Epithelial cell of proximal tubule (primary cell): ENCODE measurements at regions not wholly inside any gene's neighbourhood (a gene's known extent, or its start where the extent isn't known, plus 50 kb on each side); places are given as distances from the start of the nearest gene placed in this dataset.
"Not testable (repeated sequence)": the region's sequence is repeated elsewhere in the genome, so short reads cannot be mapped to it uniquely, and the experiment has no call there.

Experiments
- DNase-seq: peaks from one replicate; pipeline ENCODE4 v3.0.0-alpha.2; 2011; ENCODE audit warnings: low read depth
- H3K4me3 ChIP-seq: 2 replicates; pipeline ENCODE4 v1.5.1; 2011; ENCODE audit warnings: low read depth, mild to moderate bottlenecking, low read length
- TF ChIP-seq, protein P1 (sequence below): conservative IDR thresholded peaks from 2 replicates; pipeline ENCODE4 v1.5.1; 2012; ENCODE audit warnings: low read depth, mild to moderate bottlenecking, low read length

DNA sequence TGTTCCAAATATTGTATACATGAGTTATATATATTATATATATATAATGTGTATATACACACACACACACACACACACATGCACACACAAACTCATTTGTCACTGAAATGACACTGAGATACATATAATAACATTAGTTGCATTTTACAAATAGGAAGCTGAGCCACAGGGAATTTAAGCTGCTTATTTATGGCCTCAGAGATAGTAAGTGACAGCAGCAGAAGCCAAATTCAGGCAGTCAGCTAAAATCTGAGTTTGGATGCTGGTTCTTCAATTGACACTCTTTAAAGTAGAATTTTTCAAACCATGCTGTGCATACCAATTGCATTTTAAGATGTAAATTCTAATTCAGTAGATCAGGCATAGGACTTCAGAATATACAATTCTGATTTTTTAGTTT, 163.3 kb upstream of the CTSO start:
- no peak for DNase-seq
- TF ChIP-seq, protein P1, sequence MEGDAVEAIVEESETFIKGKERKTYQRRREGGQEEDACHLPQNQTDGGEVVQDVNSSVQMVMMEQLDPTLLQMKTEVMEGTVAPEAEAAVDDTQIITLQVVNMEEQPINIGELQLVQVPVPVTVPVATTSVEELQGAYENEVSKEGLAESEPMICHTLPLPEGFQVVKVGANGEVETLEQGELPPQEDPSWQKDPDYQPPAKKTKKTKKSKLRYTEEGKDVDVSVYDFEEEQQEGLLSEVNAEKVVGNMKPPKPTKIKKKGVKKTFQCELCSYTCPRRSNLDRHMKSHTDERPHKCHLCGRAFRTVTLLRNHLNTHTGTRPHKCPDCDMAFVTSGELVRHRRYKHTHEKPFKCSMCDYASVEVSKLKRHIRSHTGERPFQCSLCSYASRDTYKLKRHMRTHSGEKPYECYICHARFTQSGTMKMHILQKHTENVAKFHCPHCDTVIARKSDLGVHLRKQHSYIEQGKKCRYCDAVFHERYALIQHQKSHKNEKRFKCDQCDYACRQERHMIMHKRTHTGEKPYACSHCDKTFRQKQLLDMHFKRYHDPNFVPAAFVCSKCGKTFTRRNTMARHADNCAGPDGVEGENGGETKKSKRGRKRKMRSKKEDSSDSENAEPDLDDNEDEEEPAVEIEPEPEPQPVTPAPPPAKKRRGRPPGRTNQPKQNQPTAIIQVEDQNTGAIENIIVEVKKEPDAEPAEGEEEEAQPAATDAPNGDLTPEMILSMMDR: no peak
- H3K4me3 ChIP-seq: no peak overlapping the region

DNA sequence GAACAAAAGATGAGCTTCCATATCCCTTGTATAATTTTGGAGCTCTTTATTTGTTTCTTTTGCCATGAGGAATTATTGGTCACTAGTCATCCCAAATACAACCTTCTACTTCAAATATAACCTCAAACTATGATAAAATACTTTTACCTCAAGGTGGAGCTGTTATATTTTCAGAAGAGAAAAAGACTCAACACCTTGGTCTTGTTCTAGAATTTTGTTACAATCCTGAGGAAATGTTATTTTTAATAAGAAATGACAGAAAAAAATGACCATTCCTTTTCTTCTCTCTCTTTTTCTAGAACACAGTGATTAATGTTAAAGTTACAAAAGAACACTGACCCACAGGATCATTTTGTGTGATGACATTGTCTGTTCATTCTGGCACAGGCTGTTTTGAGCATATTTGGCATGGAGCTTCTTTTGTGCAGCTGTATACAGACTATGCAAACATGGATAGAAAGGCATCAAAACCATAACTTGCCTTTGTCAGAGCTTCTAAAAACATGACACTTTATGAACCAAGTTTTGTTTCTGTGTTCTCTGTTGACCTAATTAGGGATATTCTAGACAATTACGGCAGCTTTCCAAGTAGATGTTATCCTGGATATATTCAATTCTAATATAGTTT, 159.6 kb upstream of the CTSO start:
- DNase-seq: no peak
- TF ChIP-seq, protein P1: no peak
- no peak overlapping the region for H3K4me3 ChIP-seq

DNA sequence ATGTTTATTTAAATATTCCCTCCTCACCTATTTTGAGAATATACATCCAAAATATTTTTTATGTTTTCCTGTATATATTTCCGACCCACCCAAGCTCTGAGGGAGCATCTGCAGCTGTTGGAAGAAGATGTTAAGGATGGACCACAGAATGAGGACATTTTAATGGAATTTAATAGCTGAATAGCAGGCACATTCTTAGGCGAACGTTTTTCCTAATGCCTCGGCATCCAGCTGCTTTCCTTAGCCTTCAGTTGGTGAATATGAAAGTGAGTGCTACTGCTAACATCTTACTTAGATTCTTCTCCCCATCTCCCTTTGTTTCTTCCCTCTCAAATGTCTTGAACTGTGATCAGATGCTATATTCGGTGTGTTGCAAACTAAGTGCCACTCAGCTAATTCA, 158.0 kb upstream of the CTSO start:
- no peak overlapping the region for H3K4me3 ChIP-seq
- TF ChIP-seq, protein P1: no peak
- no peak for DNase-seq

DNA sequence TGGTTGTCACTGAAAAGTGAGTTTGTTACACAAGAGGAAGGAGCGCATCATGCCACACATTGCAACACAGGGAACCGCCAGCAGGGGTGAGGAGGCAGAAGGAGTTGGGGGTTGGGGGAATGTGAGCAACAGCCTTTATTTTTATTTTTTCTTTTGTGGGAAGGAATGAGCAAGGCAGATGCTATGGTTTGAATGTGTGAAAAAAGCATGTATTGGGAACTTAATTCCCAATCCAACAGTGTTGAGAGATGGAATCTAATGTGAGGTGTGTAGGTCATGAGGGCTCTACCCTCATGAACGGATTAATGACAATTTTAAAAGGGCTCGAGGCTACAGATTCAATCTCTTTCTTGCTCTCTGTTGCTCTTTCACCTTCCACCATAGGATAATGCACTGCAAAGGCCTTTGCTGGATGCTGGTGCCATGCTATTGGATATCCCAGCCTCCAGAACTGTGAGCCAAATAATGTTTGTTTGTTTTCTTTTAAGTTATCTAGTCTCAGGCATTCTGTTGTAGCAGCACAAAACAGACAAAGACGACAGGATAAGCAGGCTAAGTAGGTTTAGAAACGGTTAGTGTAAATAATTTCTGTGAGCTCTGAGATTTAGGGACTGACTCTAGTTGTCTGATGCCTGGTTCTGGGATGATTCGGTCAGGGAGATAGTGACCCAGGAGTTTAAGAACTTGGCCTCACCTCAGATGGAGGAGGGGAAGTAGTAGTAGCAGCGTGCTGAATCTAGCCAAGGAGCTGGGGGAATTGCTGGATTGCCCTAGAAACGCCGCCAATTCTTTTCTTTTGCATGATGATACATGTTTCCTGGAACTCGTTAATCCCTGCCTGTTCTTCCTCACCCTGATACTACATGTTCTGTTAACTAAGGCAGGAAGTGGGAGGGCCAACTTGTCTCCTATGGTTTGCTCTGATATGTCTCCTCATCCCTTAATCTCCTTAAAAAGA, 156.6 kb upstream of the CTSO start:
- no peak overlapping the region for H3K4me3 ChIP-seq
- no peak for DNase-seq
- TF ChIP-seq, protein P1: peak; percentile 41

DNA sequence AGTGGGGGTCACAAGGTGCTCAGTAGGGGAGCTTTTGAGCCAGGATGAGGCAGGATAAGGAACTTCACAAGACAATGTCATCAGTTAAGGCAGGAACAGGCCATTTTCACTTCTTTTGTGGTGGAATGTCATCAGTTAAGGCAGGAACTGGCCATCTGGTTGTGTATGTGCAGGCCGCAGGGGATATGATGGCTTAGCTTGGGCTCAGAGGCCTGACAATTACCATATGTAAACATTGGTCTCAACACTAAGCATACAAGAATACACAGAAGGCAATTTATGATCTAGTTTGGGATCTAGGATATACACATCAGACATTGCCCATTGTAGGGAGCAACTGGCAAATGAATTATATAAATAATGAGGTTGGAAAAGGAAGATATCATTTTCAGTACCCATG, 155.4 kb upstream of the CTSO start:
- H3K4me3 ChIP-seq, DNase-seq: not testable (repeated sequence)

DNA sequence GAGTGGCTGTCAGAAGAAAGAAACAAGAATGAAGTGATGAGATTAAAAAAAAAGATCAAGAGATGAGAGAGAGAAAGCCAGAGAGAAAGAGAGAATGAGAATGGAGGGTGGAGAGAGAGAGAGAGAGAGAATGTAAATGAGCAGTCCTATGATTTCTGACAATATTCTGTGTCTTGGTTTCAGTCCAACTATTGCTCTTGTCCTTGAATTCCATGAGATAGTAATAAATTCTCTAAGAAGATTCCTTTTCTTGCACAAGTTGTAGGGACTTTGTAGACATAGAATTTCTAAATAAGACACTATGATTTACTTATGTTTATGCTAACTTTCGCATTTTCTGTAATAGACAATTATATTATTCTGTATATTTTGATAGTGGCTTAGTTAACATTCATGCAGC, 149.6 kb upstream of the CTSO start:
- no peak overlapping the region for H3K4me3 ChIP-seq
- TF ChIP-seq, protein P1: no peak
- DNase-seq: no peak

DNA sequence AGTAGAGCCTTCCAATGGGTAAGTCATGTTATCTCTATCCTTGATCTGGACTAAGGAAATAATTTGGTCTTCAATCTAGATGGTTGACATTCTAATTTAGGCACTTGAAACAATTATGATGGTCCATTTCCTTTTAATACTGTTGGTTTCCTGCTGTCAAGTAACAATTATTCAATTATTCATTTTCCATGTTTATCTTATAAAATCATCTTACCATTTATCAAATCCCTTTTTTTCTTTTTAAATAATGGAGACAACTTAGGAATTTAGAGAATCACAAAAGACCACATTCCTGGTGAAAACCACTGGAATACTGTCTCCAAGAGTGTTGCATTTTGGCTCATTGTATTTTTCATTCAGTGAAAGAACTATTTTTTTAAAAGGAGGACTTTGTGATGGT, 148.7 kb upstream of the CTSO start:
- TF ChIP-seq, protein P1: no peak
- no peak for DNase-seq
- no peak overlapping the region for H3K4me3 ChIP-seq
